LNCAP (cell line): ENCODE measurements at regions not wholly inside any gene's neighbourhood (a gene's known extent, or its start where the extent isn't known, plus 50 kb on each side); places are given as distances from the start of the nearest gene placed in this dataset.

Experiments
- TF ChIP-seq, protein P1 (sequence below): fragments of 450-650 bp; IDR thresholded peaks from 2 replicates; pipeline ENCODE4 v1.5.1; 2017; ENCODE audit warnings: mild to moderate bottlenecking

DNA sequence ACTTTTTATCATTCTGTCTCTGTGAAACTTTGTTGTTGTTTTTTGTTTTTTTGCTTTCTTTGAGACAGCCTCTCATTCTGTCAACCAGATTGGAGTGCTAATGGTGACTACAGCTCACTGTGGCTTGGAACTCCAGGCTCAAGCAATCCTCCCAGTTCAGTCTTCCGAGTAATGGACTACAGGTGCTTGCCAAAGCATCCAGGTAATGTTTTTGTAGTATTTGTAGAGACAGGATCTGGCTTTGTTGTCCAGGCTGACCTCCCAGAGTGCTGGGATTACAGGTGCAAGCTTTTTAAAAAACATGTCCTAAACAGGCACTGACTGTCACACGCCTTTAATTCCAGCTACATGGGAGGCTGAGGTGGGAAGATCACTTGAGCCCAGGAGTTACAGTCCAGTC lies 235.1 kb downstream of the MEF2C start:
- TF ChIP-seq, protein P1, sequence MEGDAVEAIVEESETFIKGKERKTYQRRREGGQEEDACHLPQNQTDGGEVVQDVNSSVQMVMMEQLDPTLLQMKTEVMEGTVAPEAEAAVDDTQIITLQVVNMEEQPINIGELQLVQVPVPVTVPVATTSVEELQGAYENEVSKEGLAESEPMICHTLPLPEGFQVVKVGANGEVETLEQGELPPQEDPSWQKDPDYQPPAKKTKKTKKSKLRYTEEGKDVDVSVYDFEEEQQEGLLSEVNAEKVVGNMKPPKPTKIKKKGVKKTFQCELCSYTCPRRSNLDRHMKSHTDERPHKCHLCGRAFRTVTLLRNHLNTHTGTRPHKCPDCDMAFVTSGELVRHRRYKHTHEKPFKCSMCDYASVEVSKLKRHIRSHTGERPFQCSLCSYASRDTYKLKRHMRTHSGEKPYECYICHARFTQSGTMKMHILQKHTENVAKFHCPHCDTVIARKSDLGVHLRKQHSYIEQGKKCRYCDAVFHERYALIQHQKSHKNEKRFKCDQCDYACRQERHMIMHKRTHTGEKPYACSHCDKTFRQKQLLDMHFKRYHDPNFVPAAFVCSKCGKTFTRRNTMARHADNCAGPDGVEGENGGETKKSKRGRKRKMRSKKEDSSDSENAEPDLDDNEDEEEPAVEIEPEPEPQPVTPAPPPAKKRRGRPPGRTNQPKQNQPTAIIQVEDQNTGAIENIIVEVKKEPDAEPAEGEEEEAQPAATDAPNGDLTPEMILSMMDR = no peak

DNA sequence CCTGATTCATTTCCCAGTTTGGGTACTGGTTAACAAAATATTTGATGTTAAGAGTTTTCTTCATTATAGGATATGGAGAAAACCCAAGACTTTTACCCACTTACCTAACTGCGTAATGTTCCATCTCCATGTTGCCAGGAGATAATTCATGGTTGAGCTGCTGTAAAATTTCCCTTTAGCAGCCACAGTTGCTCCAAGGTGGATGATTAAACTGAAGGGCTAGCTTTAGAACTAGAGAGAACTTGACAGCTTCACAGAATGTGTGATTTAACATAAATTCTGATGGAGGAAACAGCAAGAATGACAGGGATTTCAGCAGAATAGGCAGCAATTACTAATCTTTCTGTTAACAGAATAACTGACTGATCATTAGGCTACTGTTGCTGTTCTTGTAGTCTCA lies 236.1 kb downstream of the MEF2C start:
- TF ChIP-seq, protein P1 = no peak

DNA sequence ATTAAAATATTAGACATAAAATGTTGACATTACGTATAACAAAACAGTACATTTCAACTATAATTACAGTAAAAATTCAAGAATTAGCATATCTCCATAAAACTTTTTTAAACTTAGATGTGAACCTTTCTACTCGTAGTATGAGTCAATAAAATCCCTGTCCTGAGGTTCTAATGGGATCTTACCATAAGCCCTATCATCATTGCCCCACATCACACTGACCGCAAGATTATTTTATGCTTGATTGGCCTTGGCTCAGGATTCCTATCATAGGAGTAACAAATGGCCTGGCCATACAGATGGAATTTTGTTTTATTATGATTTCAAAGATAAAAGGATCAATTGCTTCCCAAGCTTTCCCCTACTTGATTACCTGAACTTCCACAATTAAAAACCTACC lies 238.3 kb downstream of the MEF2C start:
- TF ChIP-seq, protein P1 = no peak

DNA sequence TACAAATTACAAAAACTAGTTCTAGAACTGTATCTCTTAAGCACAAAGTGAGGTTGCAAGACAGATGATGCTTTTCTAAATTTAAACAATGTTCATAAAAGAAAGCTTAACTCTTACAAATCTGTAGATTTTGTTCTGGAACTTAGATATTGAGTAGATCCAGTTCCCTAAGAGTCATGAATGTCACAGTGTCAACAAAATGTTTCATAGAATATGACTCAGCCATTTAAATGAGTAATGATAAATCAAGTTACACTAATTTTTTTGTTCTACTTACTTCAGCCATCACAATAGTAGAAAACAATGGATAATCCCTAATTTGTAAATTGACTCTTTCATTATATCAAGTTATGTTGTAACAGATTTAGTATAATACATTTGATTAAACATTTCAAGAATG lies 239.7 kb downstream of the MEF2C start:
- TF ChIP-seq, protein P1 = no peak

DNA sequence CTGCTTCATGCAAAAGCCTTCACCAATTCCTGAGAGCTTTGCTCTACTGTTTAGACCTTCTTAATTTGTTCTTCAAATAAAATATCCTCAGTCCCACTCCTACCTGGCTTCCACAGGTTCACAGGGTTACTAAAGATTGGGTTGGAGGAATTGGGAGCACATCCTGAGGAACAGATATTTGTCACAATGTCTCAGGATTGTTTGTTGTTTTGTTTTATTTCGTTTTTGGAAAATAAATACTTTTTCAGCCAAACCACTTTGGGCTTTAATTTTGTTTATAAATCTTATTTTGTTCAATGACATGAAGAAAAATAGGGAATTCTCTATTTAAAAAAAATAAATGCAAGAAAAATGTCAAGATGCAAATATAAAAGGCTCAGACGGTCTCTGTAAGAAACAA lies 249.0 kb downstream of the MEF2C start:
- TF ChIP-seq, protein P1 = no peak

DNA sequence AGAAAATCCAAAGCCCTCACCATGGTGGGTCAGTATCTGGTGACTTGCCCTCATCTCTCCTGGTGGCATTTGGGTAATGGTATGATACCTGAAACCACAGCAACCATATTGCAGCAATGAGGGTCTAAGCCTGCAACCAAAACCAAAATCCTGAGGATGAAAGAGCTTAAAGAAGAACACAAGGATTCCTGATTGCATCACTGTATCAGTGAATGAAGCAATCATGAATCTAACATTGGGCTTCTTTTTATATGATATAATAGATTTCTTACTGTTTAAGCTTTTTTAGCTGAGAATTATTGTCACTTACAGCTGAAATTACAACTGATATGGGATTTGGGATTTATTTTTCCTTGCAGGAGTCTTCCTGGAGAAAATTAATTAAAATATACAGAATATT lies 269.9 kb downstream of the MEF2C start:
- TF ChIP-seq, protein P1 = no peak

DNA sequence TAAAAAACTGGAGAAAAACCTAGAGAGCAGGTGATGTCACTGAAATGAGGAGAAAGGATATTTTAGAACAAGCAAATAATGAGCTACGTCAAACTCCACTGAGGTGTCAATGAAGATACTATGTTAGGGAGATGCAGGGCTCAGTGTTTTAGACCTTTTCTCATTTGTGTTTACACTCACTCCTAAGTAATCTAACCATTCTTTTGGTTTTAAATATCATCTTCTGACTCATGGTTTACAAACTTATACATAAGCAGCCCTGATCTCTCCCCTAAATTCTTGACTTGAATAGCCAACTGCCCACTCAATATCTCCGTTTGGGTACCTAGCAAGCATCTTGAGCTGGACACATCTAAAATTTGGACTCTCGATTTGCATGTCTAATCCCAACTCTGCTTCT lies 272.4 kb downstream of the MEF2C start:
- TF ChIP-seq, protein P1 = no peak

DNA sequence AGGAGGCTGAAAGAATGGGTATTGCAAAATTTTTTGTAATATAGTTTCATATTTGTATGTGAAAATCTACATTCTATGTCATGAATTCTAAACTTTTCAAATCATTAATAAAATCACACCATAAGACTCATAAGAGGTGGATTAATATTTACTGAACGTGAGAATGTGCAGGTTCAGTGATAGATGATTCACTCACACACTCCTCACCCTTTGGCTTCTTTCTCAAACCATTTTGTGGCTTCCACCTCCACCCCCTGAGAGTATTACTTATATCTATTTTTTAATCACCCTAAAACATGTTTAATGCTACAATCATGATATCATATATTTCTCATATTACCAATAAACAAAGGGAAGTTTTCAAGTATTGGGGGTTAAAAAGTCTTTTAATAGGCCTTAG lies 275.5 kb downstream of the MEF2C start:
- TF ChIP-seq, protein P1 = no peak
